Smooth muscle cell (in vitro differentiated cells): ENCODE measurements at regions not wholly inside any gene's neighbourhood (a gene's known extent, or its start where the extent isn't known, plus 50 kb on each side); places are given as distances from the start of the nearest gene placed in this dataset.

Experiments
- DNase-seq: peaks from one replicate; lab custom pipeline; 2025; ENCODE audit not compliant: unreplicated experiment; lab: John Stamatoyannopoulos, UW
- H2AFZ ChIP-seq: fragments of 200-600 bp; sonication (generic); 2 replicates; pipeline ENCODE4 v1.6.0; 2016; ENCODE audit warnings: antibody characterized with exemption, low read depth, mild to moderate bottlenecking
- H3F3A ChIP-seq: fragments of 200-600 bp; sonication (generic); 2 replicates; pipeline ENCODE4 v1.6.0; 2017; ENCODE audit warnings: antibody characterized with exemption, low read depth
- H3K27ac ChIP-seq: fragments of 200-600 bp; sonication (generic); 2 replicates; pipeline ENCODE4 v1.5.1; 2016; ENCODE audit warnings: low read depth, mild to moderate bottlenecking
- H3K27me3 ChIP-seq: fragments of 200-600 bp; sonication (generic); 2 replicates; pipeline ENCODE4 v1.6.1; 2016; ENCODE audit warnings: low read depth, mild to moderate bottlenecking
- H3K36me3 ChIP-seq: fragments of 200-600 bp; sonication (generic); 2 replicates; pipeline ENCODE4 v1.5.1; 2016; ENCODE audit warnings: low read depth
- H3K4me1 ChIP-seq: fragments of 200-600 bp; sonication (generic); 2 replicates; pipeline ENCODE4 v1.5.1; 2016; ENCODE audit warnings: low read depth
- H3K4me2 ChIP-seq: fragments of 200-600 bp; sonication (generic); 2 replicates; pipeline ENCODE4 v1.6.0; 2016; ENCODE audit warnings: mild to moderate bottlenecking
- H3K4me3 ChIP-seq: fragments of 200-600 bp; sonication (generic); 2 replicates; pipeline ENCODE4 v1.5.1; 2016; ENCODE audit warnings: mild to moderate bottlenecking
- H3K79me2 ChIP-seq: fragments of 200-600 bp; sonication (generic); 2 replicates; pipeline ENCODE4 v1.6.0; 2016; ENCODE audit warnings: low read depth, mild to moderate bottlenecking
- H3K9ac ChIP-seq: fragments of 200-600 bp; sonication (generic); 2 replicates; pipeline ENCODE4 v1.6.0; 2016; ENCODE audit warnings: low read depth
- H3K9me3 ChIP-seq: fragments of 200-600 bp; sonication (generic); replicated peaks from 2 replicates; pipeline ENCODE4 v1.5.1; 2016; ENCODE audit warnings: low read depth
- H4K20me1 ChIP-seq: fragments of 200-600 bp; sonication (generic); 2 replicates; pipeline ENCODE4 v1.6.0; 2016; ENCODE audit warnings: low read depth
- CTCF ChIP-seq: fragments of 200-600 bp; sonication (generic); IDR thresholded peaks from 2 replicates; pipeline ENCODE4 v1.5.1; 2017; ENCODE audit warnings: borderline replicate concordance, mild to moderate bottlenecking, antibody characterized with exemption; ENCODE audit not compliant: insufficient read depth, poor library complexity, severe bottlenecking
- WGBS: methylation state at CpG from one replicate; pipeline ENCODE4 v1.1.7; 2016; ENCODE audit warnings: low lambda C conversion rate; 5-methylcytosine and 5-hydroxymethylcytosine counted together

- H3K36me3 ChIP-seq: no peaks in the 10 kb centered on the region
- H3K9ac ChIP-seq: no peak overlapping the region
- no peaks in the 10 kb centered on the region for H4K20me1 ChIP-seq
- H3K79me2 ChIP-seq: no peaks in the 10 kb centered on the region
- no peak for DNase-seq
- peaks cover 25% of the 10 kb centered on the region for H3K4me1 ChIP-seq
- H3K27ac ChIP-seq: peak overlapping the region; percentile 55
- TF ChIP-seq CTCF: no peak
- no peaks in the 10 kb centered on the region for H3K27me3 ChIP-seq
- peak overlapping the region; percentile 56 for H2AFZ ChIP-seq
- peak overlapping the region; percentile 7 for H3K4me2 ChIP-seq
- no peaks in the 10 kb centered on the region for H3K9me3 ChIP-seq
- no peaks in the 10 kb centered on the region for H3F3A ChIP-seq
- no peak overlapping the region for H3K4me3 ChIP-seq
Measured at GRCh38 chr5:103918668-103919367, 356.2 kb upstream of the NUDT12 start.

GRCh38 chr5:103915081-103915480 is 352.5 kb upstream of the NUDT12 start:
- no peak for DNase-seq
- TF ChIP-seq CTCF: no peak
- 76% methylated on average over 1 of the region's 1 CpG for WGBS

GRCh38 chr5:103910786-103911185 is 348.2 kb upstream of the NUDT12 start:
- DNase-seq: no peak
- WGBS: 83% methylated on average over 2 of the region's 2 CpGs
- H3K9ac ChIP-seq: no peak overlapping the region

More at GRCh38 chr5:103915081-103915480, 352.5 kb upstream of the NUDT12 start:
- Histone ChIP-seq H3F3A (no peaks in the 10 kb centered on the region), H3K4me1 (peaks cover 24% of the 10 kb centered on the region), H4K20me1 (no peaks in the 10 kb centered on the region), H3K79me2 (no peaks in the 10 kb centered on the region), H3K9me3 (no peaks in the 10 kb centered on the region), H3K9ac (no peak overlapping the region), H3K27ac (no peak overlapping the region), H3K4me3 (no peak overlapping the region), H3K27me3 (no peaks in the 10 kb centered on the region), H3K4me2 (no peak overlapping the region), H2AFZ (no peak overlapping the region), H3K36me3 (no peaks in the 10 kb centered on the region)

More at GRCh38 chr5:103910786-103911185, 348.2 kb upstream of the NUDT12 start:
- Histone ChIP-seq H2AFZ (no peak overlapping the region), H3K4me1 (peaks cover 5% of the 10 kb centered on the region), H3K27me3 (no peaks in the 10 kb centered on the region), H3K4me3 (no peak overlapping the region), H3K9me3 (no peaks in the 10 kb centered on the region), H4K20me1 (no peaks in the 10 kb centered on the region), H3K36me3 (no peaks in the 10 kb centered on the region), H3K4me2 (no peak overlapping the region), H3F3A (no peaks in the 10 kb centered on the region), H3K27ac (no peak overlapping the region), H3K79me2 (no peaks in the 10 kb centered on the region)
- no peak for TF ChIP-seq CTCF
